GOT3 (cell line): ENCODE measurements at regions not wholly inside any gene's neighbourhood (a gene's known extent, or its start where the extent isn't known, plus 50 kb on each side); places are given as distances from the start of the nearest gene placed in this dataset.

ENCODE experiments used
- DNase-seq: peaks from one replicate; lab custom pipeline; 2025; ENCODE audit warnings: mixed read lengths; lab: John Stamatoyannopoulos, UW

GRCh38 chr18:11322006-11322405, 172.6 kb upstream of the PIEZO2 start:
- DNase-seq = no peak

GRCh38 chr18:11320986-11321385, 171.6 kb upstream of the PIEZO2 start:
- DNase-seq = no peak

- no peak for DNase-seq
Observed at GRCh38 chr18:11316546-11316945, 167.2 kb upstream of the PIEZO2 start.

- DNase-seq = no peak
Observed at GRCh38 chr18:11310476-11311086, 161.2 kb upstream of the PIEZO2 start.

- no peak for DNase-seq
Observed at GRCh38 chr18:11309172-11309571, 159.8 kb upstream of the PIEZO2 start.

GRCh38 chr18:11308499-11308898, 159.1 kb upstream of the PIEZO2 start:
- DNase-seq = no peak

GRCh38 chr18:11307716-11308115, 158.3 kb upstream of the PIEZO2 start:
- no peak for DNase-seq

- no peak for DNase-seq
Observed at GRCh38 chr18:11305507-11305906, 156.1 kb upstream of the PIEZO2 start.

GRCh38 chr18:11304928-11305327, 155.6 kb upstream of the PIEZO2 start:
- no peak for DNase-seq

- no peak for DNase-seq
Observed at GRCh38 chr18:11296946-11297345, 147.6 kb upstream of the PIEZO2 start.

GRCh38 chr18:11293794-11294193, 144.4 kb upstream of the PIEZO2 start:
- no peak for DNase-seq

GRCh38 chr18:11290786-11291185, 141.4 kb upstream of the PIEZO2 start:
- DNase-seq = no peak

- no peak for DNase-seq
Observed at GRCh38 chr18:11289248-11289647, 139.9 kb upstream of the PIEZO2 start.

- no peak for DNase-seq
Observed at GRCh38 chr18:11288401-11288800, 139.0 kb upstream of the PIEZO2 start.

- DNase-seq = no peak
Observed at GRCh38 chr18:11286431-11286830, 137.1 kb upstream of the PIEZO2 start.

GRCh38 chr18:11284811-11285210, 135.4 kb upstream of the PIEZO2 start:
- DNase-seq = no peak

- DNase-seq = no peak
Observed at GRCh38 chr18:11284349-11284748, 135.0 kb upstream of the PIEZO2 start.

GRCh38 chr18:11283479-11284161, 134.3 kb upstream of the PIEZO2 start:
- no peak for DNase-seq

- no peak for DNase-seq
Observed at GRCh38 chr18:11279461-11279860, 130.1 kb upstream of the PIEZO2 start.

- no peak for DNase-seq
Observed at GRCh38 chr18:11276678-11277077, 127.3 kb upstream of the PIEZO2 start.

- no peak for DNase-seq
Observed at GRCh38 chr18:11274144-11274794, 124.9 kb upstream of the PIEZO2 start.

- DNase-seq = no peak
Observed at GRCh38 chr18:11272516-11272915, 123.1 kb upstream of the PIEZO2 start.

GRCh38 chr18:11271954-11272353, 122.6 kb upstream of the PIEZO2 start:
- DNase-seq = no peak
